ENCODE measurements at regions not wholly inside any gene's neighbourhood (a gene's known extent, or its start where the extent isn't known, plus 50 kb on each side); places are given as distances from the start of the nearest gene placed in this dataset.

GRCh38 chr3:1960506-1960905, 138.2 kb upstream of the CNTN4 start:
- DNase-seq = no peak

GRCh38 chr3:1962396-1963088, 136.1 kb upstream of the CNTN4 start:
- DNase-seq = no peak

DNA sequence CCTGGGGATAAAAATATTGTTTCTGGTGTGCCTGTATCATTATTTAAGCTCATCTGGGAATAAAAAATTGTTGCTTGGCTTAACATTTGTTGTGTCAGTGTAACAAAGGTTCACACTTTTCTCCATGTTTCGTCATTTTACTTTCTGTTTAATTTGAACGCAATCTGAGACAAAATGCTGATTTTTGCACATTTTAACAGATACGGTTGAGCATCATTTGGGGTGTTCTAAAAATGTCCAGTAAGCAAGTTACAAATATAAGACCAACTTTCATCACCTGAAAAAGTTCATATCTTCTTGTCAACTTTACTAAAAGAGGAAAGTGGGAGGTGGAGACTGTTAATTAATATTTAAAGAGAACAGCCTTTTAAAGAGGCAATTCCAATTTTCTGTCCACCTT, 134.8 kb upstream of the CNTN4 start:
- no peak for DNase-seq

GRCh38 chr3:1967525-1967924, 131.1 kb upstream of the CNTN4 start:
- DNase-seq = no peak

GRCh38 chr3:1969281-1969680, 129.4 kb upstream of the CNTN4 start:
- no peak for DNase-seq

DNA sequence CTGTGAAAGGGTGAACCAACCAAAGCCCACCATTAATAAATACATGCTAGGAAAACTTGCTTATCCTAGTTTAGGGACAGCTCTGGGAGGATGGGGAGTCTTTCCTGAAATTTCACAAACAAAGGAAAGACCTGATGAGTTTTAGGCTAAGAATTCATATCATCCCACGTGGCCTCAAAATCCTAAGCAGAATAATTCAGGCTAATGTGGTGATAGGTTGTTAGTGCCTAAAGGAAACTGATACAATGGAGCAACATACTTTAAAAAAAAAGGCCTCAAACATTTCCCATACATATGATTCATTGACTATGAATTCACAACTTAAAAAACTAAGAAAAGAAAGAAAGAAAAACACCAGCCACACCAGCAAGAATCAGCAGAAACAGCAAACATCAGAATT, 126.9 kb upstream of the CNTN4 start:
- DNase-seq = no peak

DNA sequence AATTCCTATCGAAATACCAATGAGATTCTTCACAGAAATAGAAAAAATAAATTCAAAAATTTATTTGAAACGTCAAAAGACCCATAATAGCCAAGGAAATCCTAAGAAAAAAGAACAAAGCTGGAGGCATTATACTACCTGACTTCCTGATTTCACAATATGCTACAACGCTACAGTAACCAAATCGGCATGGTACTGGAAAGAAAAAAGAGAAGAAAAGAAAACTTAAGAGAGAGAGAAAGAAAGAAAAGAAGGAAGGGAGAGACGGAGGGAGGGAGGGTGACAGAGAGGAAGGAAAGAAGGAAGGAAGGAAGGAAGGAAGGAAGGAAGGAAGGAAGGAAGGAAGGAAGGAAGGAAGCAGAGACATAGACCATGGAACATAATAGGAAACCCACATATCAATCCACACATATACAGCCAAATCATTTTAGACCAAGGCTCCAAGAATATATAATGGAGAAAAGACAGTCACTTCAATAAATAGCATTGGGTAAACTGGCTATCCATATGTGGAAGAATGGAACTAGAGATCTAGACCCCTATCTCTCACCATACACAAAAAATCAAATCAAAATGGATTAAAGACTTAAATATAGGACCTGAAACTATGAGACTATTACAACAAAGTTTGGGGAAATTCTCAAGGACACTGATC, 118.6 kb upstream of the CNTN4 start:
- DNase-seq = no peak

GRCh38 chr3:1987980-1988379, 110.7 kb upstream of the CNTN4 start:
- peak; percentile 8 for DNase-seq

DNA sequence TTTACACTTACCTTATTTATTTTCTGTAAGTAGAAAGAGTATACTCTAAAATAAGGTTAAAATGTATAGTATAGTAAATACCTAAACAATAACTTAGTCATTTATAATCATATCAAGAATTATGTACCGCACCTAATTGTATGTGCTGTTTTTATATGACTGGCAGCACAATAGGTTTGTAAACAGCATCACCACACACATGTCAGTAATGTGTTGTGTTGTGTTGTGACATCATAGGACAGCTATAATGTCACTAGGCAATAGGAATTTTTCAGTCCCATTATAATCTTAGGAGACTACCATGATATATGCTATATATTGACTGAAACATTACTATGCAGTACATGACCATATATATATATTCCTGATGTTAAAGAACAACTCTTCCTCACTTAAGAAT, 99.9 kb upstream of the CNTN4 start:
- no peak for DNase-seq

- DNase-seq = no peak
Observed at GRCh38 chr3:2001306-2002108, 97.2 kb upstream of the CNTN4 start.

DNA sequence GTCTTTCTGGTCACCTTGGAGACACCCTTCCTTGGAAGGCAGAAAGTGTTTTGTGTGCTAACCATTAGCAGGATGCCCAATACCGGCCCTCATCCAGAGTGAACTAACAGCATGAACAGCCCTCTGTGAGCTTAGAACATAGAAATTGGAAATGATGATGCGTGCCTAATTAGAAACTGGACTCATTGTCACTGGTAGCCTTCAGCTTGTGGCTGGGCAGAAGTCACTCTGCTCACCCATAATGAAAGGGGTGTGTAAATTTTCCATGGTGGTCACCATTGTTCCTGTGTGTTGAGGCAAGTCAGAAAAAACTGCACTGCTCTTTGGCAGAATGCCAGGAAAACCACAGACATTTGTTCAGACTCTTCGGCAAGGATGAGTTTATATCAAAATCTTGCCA, 74.7 kb upstream of the CNTN4 start:
- peak; percentile 8 for DNase-seq

- DNase-seq = no peak
Observed at GRCh38 chr3:2024713-2025112, 74.0 kb upstream of the CNTN4 start.

DNA sequence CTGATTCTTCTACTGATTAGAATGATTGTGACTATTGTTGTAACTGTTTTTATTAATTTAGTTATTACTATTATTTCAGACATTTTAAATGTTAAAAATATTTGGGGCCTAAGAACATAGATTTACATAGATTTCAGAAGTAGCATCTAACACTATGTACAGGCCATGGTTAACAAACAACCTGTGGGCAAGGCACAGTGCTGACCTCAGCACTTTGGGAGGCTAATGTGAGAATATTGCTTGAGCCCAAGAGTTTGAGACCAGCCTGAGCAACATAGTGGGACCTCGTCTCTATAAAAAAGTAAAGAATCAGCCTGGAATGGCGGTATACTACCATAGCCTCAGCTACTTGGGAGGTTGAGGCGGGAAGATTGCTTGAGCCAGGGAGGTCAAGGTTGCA, 69.1 kb upstream of the CNTN4 start:
- no peak for DNase-seq

DNA sequence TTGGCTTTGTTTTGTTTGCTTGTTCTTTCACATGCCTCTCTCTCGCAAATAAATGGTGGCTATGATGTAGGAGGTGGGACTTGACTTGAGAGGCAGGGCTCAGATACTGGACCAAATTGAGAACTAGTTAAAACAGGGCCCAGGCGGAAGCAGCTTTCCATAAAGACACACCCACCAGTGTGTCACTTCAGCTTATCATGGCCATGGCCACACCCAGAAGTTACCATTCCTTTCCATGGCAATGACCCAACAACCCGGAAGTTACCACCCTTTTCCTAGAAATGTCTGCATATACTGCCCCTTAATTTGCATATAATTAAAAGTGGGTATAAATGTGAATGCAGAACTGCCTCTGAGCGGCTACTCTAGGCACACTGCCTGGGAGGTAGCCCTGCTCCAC, 62.6 kb upstream of the CNTN4 start:
- no peak for DNase-seq

DNA sequence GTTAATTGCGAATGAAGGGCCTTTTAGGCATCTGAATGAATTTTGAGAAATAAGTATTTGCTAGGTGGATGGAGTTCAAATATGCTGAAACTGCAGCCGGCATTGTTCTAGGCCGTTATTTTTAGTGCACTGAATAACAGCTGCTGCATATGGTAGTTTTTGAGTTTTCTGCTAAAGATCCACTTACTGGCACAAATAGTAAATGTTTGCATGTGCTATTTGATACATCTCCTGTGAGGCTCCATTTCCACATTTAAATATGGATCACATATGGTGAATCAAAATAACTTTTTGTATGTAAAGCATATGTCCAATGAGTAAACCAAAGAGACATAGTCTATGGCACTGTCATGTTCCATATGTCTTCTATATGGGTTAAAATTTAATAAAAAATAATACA, 56.7 kb upstream of the CNTN4 start:
- DNase-seq = no peak

Data from RPMI8226 (cell line).